GM23248 (cell line): ENCODE measurements at regions not wholly inside any gene's neighbourhood (a gene's known extent, or its start where the extent isn't known, plus 50 kb on each side); places are given as distances from the start of the nearest gene placed in this dataset.

Source experiments
- EZH2 ChIP-seq: fragments of 200-600 bp; sonication (generic); IDR thresholded peaks from 2 replicates; pipeline ENCODE4 v1.6.1; 2018; ENCODE audit warnings: antibody characterized with exemption, mild to moderate bottlenecking; ENCODE audit not compliant: insufficient read depth, poor library complexity, severe bottlenecking
- EZH2phosphoT487 ChIP-seq: fragments of 200-600 bp; sonication (generic); IDR thresholded peaks from 2 replicates; pipeline ENCODE4 v1.6.1; 2018; ENCODE audit warnings: antibody characterized with exemption, moderate library complexity, mild to moderate bottlenecking, low read depth; ENCODE audit not compliant: insufficient read depth

DNA sequence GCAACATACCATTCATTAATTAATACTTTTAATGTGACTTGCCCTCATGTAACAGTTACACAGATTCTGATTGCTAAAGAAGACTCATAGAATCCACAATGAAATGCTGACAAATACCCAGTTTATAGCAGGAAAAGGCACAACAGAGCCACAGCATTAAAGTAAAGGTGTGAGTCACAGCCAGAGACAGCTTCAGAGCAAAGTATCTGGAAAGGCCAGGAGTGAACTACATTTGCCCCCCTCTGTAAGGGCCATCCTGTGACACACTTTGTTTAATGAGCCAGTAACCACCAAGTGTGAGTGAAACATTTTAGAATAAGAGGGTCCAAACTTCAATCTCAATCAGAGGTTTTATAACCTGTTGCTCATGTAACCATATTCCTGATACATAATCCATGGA lies 133.8 kb upstream of the TACR3 start:
- TF ChIP-seq EZH2 = no peak
- TF ChIP-seq EZH2phosphoT487 = no peak
